Left ventricle myocardium inferior (tissue), 1 donor: ENCODE measurements at regions not wholly inside any gene's neighbourhood (a gene's known extent, or its start where the extent isn't known, plus 50 kb on each side); places are given as distances from the start of the nearest gene placed in this dataset.

Experiments used
- DNase-seq: peaks from one replicate; pipeline ENCODE4 v3.0.0-alpha.2; 2020
- H3K27ac ChIP-seq: fragments of 200-600 bp; replicated peaks from 2 replicates; pipeline ENCODE4 v1.8.0; 2021
- H3K27me3 ChIP-seq: fragments of 200-600 bp; 2 replicates; pipeline ENCODE4 v1.8.0; 2021; ENCODE audit warnings: low read depth
- H3K36me3 ChIP-seq: fragments of 200-600 bp; 2 replicates; pipeline ENCODE4 v1.8.0; 2021
- H3K4me1 ChIP-seq: fragments of 200-600 bp; 2 replicates; pipeline ENCODE4 v1.8.0; 2021
- H3K4me3 ChIP-seq: fragments of 200-600 bp; 2 replicates; pipeline ENCODE4 v1.8.0; 2021; ENCODE audit warnings: mild to moderate bottlenecking, moderate library complexity
- H3K9me3 ChIP-seq: fragments of 200-600 bp; replicated peaks from 2 replicates; pipeline ENCODE4 v1.8.0; 2021
- CTCF ChIP-seq: fragments of 200-600 bp; IDR thresholded peaks from 2 replicates; pipeline ENCODE4 v1.8.0; 2021; ENCODE audit warnings: antibody characterized with exemption, mild to moderate bottlenecking, borderline replicate concordance
- intact Hi-C: fragments of 100-400 bp; cut with micrococcal nuclease; formaldehyde crosslinking; loops from one replicate; pipeline ENCODE4 v1.11.0; 2022
- donor health status: DM: no; HTN: yes; CAD: no; lungs with severe emphysema.

DNA sequence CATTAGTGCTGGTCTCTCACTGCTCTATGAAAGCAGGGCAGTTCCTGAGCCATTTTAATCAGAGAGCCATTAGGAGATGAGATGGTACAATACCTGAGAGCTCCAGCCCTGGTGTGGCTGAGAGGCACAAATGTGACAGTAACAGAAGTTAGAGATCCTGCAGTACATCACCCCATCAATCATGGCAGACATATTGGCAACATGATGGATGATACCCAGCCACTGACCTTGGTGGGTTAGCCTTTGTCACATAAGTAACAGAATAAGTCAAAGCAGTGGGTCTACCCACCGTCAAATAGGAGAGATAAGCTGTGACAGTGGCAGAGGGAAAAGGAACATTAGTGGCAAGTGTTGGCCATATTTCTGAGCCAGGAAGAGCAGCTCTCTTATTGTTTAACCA lies 53.3 kb upstream of the NXPH1 start:
- no peak for TF ChIP-seq CTCF
- Histone ChIP-seq H3K4me3 (no peak overlapping the region), H3K9me3 (no peaks in the 10 kb centered on the region), H3K36me3 (no peaks in the 10 kb centered on the region), H3K27ac (no peak overlapping the region), H3K27me3 (peaks cover 15% of the 10 kb centered on the region), H3K4me1 (no peaks in the 10 kb centered on the region)
- no peak for DNase-seq
- intact Hi-C loops: no loop called here

- no peak for DNase-seq
- Histone ChIP-seq H3K4me3 (no peak overlapping the region), H3K36me3 (no peaks in the 10 kb centered on the region), H3K9me3 (no peaks in the 10 kb centered on the region), H3K27me3 (peaks cover 14% of the 10 kb centered on the region), H3K27ac (no peak overlapping the region), H3K4me1 (no peaks in the 10 kb centered on the region)
- intact Hi-C loops: no loop called here
- no peak for TF ChIP-seq CTCF
Measured at GRCh38 chr7:8382004-8382730, 51.2 kb upstream of the NXPH1 start.
